ENCODE measurements at regions not wholly inside any gene's neighbourhood (a gene's known extent, or its start where the extent isn't known, plus 50 kb on each side); places are given as distances from the start of the nearest gene placed in this dataset.
"Not testable (repeated sequence)": the region's sequence is repeated elsewhere in the genome, so short reads cannot be mapped to it uniquely, and the experiment has no call there.

GRCh38 chr3:99555885-99556284 lies 82.5 kb upstream of the COL8A1 start:
- intact Hi-C loops (cut with micrococcal nuclease); H3K27ac Mint-ChIP-seq; DNase-seq (ENCODE audit: low spot score); H3K27me3 Mint-ChIP-seq (ENCODE audit: low read depth); H3K9me3 Mint-ChIP-seq; H3K4me3 Mint-ChIP-seq (ENCODE audit: low read depth); H3K36me3 Mint-ChIP-seq (ENCODE audit: low read depth); H3K4me1 Mint-ChIP-seq (ENCODE audit: low read depth): not testable (repeated sequence)

GRCh38 chr3:99551520-99551919 lies 86.9 kb upstream of the COL8A1 start:
- Mint-ChIP-seq H3K27me3 (ENCODE audit: low read depth) (peaks cover 2% of the 10 kb centered on the region), H3K4me1 (ENCODE audit: low read depth) (no peaks in the 10 kb centered on the region), H3K36me3 (ENCODE audit: low read depth) (no peaks in the 10 kb centered on the region), H3K4me3 (ENCODE audit: low read depth) (no peak overlapping the region), H3K9me3 (no peaks in the 10 kb centered on the region), H3K27ac (no peak overlapping the region)
- no peak for DNase-seq (ENCODE audit: low spot score)
- intact Hi-C loops (cut with micrococcal nuclease) = no loop called here

- H3K36me3 Mint-ChIP-seq (ENCODE audit: low read depth) = no peaks in the 10 kb centered on the region
- intact Hi-C loops (cut with micrococcal nuclease) = no loop called here
- peaks cover 2% of the 10 kb centered on the region for H3K27me3 Mint-ChIP-seq (ENCODE audit: low read depth)
- no peak overlapping the region for H3K4me3 Mint-ChIP-seq (ENCODE audit: low read depth)
- peaks cover 4% of the 10 kb centered on the region for H3K4me1 Mint-ChIP-seq (ENCODE audit: low read depth)
- DNase-seq (ENCODE audit: low spot score) = no peak
- H3K27ac Mint-ChIP-seq = no peak overlapping the region
- H3K9me3 Mint-ChIP-seq = no peaks in the 10 kb centered on the region
These were observed 88.3 kb upstream of the COL8A1 start for GRCh38 chr3:99549957-99550603.

- peaks cover 4% of the 10 kb centered on the region for H3K4me1 Mint-ChIP-seq (ENCODE audit: low read depth)
- no peak overlapping the region for H3K4me3 Mint-ChIP-seq (ENCODE audit: low read depth)
These were observed 89.2 kb upstream of the COL8A1 start for GRCh38 chr3:99549220-99549619.

GRCh38 chr3:99548674-99549073 lies 89.7 kb upstream of the COL8A1 start:
- Mint-ChIP-seq H3K9me3 (peaks cover 3% of the 10 kb centered on the region), H3K4me1 (ENCODE audit: low read depth) (peaks cover 4% of the 10 kb centered on the region), H3K36me3 (ENCODE audit: low read depth) (no peaks in the 10 kb centered on the region), H3K4me3 (ENCODE audit: low read depth) (no peak overlapping the region), H3K27ac (no peak overlapping the region), H3K27me3 (ENCODE audit: low read depth) (peaks cover 2% of the 10 kb centered on the region)
- intact Hi-C loops (cut with micrococcal nuclease) = no loop called here
- no peak for DNase-seq (ENCODE audit: low spot score)

More at GRCh38 chr3:99549220-99549619, 89.2 kb upstream of the COL8A1 start:
- Mint-ChIP-seq H3K27me3 (ENCODE audit: low read depth) (peaks cover 2% of the 10 kb centered on the region), H3K36me3 (ENCODE audit: low read depth) (no peaks in the 10 kb centered on the region), H3K9me3 (no peaks in the 10 kb centered on the region), H3K27ac (no peak overlapping the region)
- intact Hi-C loops (cut with micrococcal nuclease) = no loop called here
- no peak for DNase-seq (ENCODE audit: low spot score)

- intact Hi-C loops (cut with micrococcal nuclease) = no loop called here
- H3K4me3 Mint-ChIP-seq (ENCODE audit: low read depth) = no peak overlapping the region
- H3K27me3 Mint-ChIP-seq (ENCODE audit: low read depth) = no peaks in the 10 kb centered on the region
These were observed 92.3 kb upstream of the COL8A1 start for GRCh38 chr3:99545941-99546580.

GRCh38 chr3:99544786-99545281 lies 93.6 kb upstream of the COL8A1 start:
- Mint-ChIP-seq H3K27ac (no peak overlapping the region), H3K9me3 (peaks cover 3% of the 10 kb centered on the region), H3K27me3 (ENCODE audit: low read depth) (no peaks in the 10 kb centered on the region), H3K4me1 (ENCODE audit: low read depth) (peaks cover 8% of the 10 kb centered on the region), H3K4me3 (ENCODE audit: low read depth) (no peak overlapping the region), H3K36me3 (ENCODE audit: low read depth) (no peaks in the 10 kb centered on the region)
- intact Hi-C loops (cut with micrococcal nuclease) = no loop called here
- DNase-seq (ENCODE audit: low spot score) = no peak

More at GRCh38 chr3:99545941-99546580, 92.3 kb upstream of the COL8A1 start:
- H3K27ac Mint-ChIP-seq = no peak overlapping the region
- H3K36me3 Mint-ChIP-seq (ENCODE audit: low read depth) = no peaks in the 10 kb centered on the region
- H3K4me1 Mint-ChIP-seq (ENCODE audit: low read depth) = peaks cover 8% of the 10 kb centered on the region
- DNase-seq (ENCODE audit: low spot score) = no peak
- peaks cover 3% of the 10 kb centered on the region for H3K9me3 Mint-ChIP-seq

- H3K4me3 Mint-ChIP-seq (ENCODE audit: low read depth) = no peak overlapping the region
- no peaks in the 10 kb centered on the region for H3K27me3 Mint-ChIP-seq (ENCODE audit: low read depth)
- no peaks in the 10 kb centered on the region for H3K36me3 Mint-ChIP-seq (ENCODE audit: low read depth)
- no peak overlapping the region for H3K27ac Mint-ChIP-seq
- peaks cover 8% of the 10 kb centered on the region for H3K4me1 Mint-ChIP-seq (ENCODE audit: low read depth)
- DNase-seq (ENCODE audit: low spot score) = no peak
- intact Hi-C loops (cut with micrococcal nuclease) = no loop called here
- peaks cover 3% of the 10 kb centered on the region for H3K9me3 Mint-ChIP-seq
These were observed 94.6 kb upstream of the COL8A1 start for GRCh38 chr3:99543796-99544195.

GRCh38 chr3:99542767-99543518 lies 95.5 kb upstream of the COL8A1 start:
- no peak for DNase-seq (ENCODE audit: low spot score)
- Mint-ChIP-seq H3K27ac (no peak overlapping the region), H3K27me3 (ENCODE audit: low read depth) (no peaks in the 10 kb centered on the region), H3K4me1 (ENCODE audit: low read depth) (peaks cover 8% of the 10 kb centered on the region), H3K36me3 (ENCODE audit: low read depth) (no peaks in the 10 kb centered on the region), H3K4me3 (ENCODE audit: low read depth) (no peak overlapping the region), H3K9me3 (peaks cover 3% of the 10 kb centered on the region)
- intact Hi-C loops (cut with micrococcal nuclease) = no loop called here

- no peak overlapping the region for H3K4me3 Mint-ChIP-seq (ENCODE audit: low read depth)
These were observed 97.2 kb upstream of the COL8A1 start for GRCh38 chr3:99541181-99541580.

GRCh38 chr3:99537416-99537815 lies 101.0 kb upstream of the COL8A1 start:
- Mint-ChIP-seq H3K27me3 (ENCODE audit: low read depth) (peaks cover 2% of the 10 kb centered on the region), H3K27ac (no peak overlapping the region), H3K4me1 (ENCODE audit: low read depth) (no peaks in the 10 kb centered on the region), H3K4me3 (ENCODE audit: low read depth) (no peak overlapping the region), H3K9me3 (no peaks in the 10 kb centered on the region), H3K36me3 (ENCODE audit: low read depth) (no peaks in the 10 kb centered on the region)
- intact Hi-C loops (cut with micrococcal nuclease) = no loop called here
- DNase-seq (ENCODE audit: low spot score) = no peak

More at GRCh38 chr3:99541181-99541580, 97.2 kb upstream of the COL8A1 start:
- Mint-ChIP-seq H3K36me3 (ENCODE audit: low read depth) (no peaks in the 10 kb centered on the region), H3K27me3 (ENCODE audit: low read depth) (no peaks in the 10 kb centered on the region), H3K4me1 (ENCODE audit: low read depth) (peaks cover 8% of the 10 kb centered on the region), H3K27ac (no peak overlapping the region), H3K9me3 (peaks cover 3% of the 10 kb centered on the region)
- no peak for DNase-seq (ENCODE audit: low spot score)
- intact Hi-C loops (cut with micrococcal nuclease) = no loop called here

- no peak overlapping the region for H3K27ac Mint-ChIP-seq
- no peaks in the 10 kb centered on the region for H3K36me3 Mint-ChIP-seq (ENCODE audit: low read depth)
- no peak overlapping the region for H3K4me3 Mint-ChIP-seq (ENCODE audit: low read depth)
- H3K4me1 Mint-ChIP-seq (ENCODE audit: low read depth) = no peaks in the 10 kb centered on the region
- intact Hi-C loops (cut with micrococcal nuclease) = no loop called here
- H3K27me3 Mint-ChIP-seq (ENCODE audit: low read depth) = peaks cover 2% of the 10 kb centered on the region
- H3K9me3 Mint-ChIP-seq = no peaks in the 10 kb centered on the region
- no peak for DNase-seq (ENCODE audit: low spot score)
These were observed 101.7 kb upstream of the COL8A1 start for GRCh38 chr3:99536555-99537314.

Measured in activated T-helper 2 cell treated with anti-CD3 and anti-CD28 coated beads, Interferon-gamma antibody, Interleukin-2, Interleukin-4, amounts not matched to agents 10 μg/mL and 5 μg/mL and 100 μg/mL, durations not matched to agents 14 hours and 24 hours and 36 hours (primary cell).